ENCODE measurements at regions not wholly inside any gene's neighbourhood (a gene's known extent, or its start where the extent isn't known, plus 50 kb on each side); places are given as distances from the start of the nearest gene placed in this dataset.

DNA sequence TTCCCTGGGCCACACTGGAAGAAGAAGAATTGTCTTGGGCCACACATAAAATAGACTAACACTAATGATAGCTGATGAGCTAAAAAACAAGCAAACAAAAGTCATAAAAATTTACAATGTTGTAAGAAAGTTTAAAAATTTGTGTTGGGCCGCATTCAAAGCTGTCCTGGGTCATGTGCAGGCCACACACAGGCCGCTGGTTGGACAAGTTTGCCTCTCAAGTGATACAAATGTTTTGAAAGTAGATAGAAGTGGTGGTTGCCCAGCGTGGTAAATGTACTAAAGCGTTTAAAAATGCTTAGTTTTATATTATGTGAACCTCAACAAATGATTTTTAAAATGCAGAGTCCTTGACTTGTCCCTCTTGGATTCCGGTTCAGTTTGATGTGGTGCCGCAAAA, 94.9 kb upstream of the TBCA start:
- no peaks in the 10 kb centered on the region for H3K36me3 Mint-ChIP-seq (ENCODE audit: low read depth)
- no peak for DNase-seq (ENCODE audit: low spot score)

DNA sequence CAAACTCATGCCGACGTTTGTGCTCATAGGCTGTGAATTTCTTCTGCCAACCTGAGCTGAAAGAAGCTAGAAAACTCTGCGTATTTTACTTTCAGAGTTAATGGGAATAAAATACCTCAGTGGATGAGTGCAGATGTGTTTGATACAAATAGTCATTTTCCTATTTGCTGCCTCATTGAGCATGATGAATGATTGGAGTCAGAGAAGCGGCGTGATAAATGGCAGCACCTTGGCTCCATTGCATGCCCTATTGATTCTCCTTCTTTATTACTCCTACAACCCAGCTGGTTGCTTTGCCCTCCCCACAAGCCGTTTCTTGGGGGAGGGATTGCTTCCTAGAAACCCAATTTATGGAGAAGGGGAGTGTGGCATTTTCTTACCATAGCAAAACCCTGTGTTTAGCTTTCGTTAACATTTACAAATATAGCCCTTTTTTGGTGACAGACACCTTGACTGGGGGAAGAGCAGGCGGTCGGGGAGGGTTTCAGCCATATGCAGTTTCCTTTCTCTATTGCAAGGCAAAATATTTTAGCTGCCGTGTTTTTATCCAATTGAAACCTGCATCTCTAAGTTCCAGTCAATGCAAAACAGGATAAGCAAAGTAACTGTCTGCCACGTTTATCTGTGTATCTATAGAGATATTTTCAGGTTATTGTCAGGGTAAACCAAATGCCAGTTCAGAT, 93.1 kb upstream of the TBCA start:
- H3K27ac Mint-ChIP-seq (ENCODE audit: unreplicated experiment), result no peak overlapping the region
- H3K9me3 Mint-ChIP-seq (ENCODE audit: low read depth), result no peaks in the 10 kb centered on the region

More for the DNA sequence above, 94.9 kb upstream of the TBCA start:
- H3K27me3 Mint-ChIP-seq (ENCODE audit: low read depth), result no peaks in the 10 kb centered on the region
- H3K9me3 Mint-ChIP-seq (ENCODE audit: low read depth), result no peaks in the 10 kb centered on the region
- H3K4me1 Mint-ChIP-seq (ENCODE audit: low read depth), result no peaks in the 10 kb centered on the region
- no peak overlapping the region for H3K27ac Mint-ChIP-seq (ENCODE audit: unreplicated experiment)
- no peak overlapping the region for H3K4me3 Mint-ChIP-seq (ENCODE audit: unreplicated experiment)
- TF ChIP-seq, protein P1, sequence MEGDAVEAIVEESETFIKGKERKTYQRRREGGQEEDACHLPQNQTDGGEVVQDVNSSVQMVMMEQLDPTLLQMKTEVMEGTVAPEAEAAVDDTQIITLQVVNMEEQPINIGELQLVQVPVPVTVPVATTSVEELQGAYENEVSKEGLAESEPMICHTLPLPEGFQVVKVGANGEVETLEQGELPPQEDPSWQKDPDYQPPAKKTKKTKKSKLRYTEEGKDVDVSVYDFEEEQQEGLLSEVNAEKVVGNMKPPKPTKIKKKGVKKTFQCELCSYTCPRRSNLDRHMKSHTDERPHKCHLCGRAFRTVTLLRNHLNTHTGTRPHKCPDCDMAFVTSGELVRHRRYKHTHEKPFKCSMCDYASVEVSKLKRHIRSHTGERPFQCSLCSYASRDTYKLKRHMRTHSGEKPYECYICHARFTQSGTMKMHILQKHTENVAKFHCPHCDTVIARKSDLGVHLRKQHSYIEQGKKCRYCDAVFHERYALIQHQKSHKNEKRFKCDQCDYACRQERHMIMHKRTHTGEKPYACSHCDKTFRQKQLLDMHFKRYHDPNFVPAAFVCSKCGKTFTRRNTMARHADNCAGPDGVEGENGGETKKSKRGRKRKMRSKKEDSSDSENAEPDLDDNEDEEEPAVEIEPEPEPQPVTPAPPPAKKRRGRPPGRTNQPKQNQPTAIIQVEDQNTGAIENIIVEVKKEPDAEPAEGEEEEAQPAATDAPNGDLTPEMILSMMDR (IDR thresholded peaks at IDR 0.05), result no peak

DNA sequence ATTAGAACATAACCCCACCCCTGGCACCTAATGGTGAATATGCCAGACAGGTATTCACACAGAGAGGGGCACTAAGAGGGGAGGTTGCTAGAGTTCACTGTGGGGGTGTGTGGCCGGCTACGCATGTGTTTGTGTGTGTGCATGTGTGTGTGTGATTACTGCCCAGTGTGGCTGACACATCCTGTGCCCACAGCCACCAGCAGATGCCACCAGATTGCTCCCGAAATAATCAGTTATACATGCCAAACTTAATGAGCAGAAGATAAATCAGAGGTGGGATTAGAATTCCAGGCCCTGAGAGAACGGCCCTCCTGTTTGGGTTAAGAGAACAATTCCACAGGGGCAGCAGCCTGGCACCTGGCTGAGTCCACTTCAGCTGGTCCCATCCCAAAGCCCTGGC, 91.8 kb upstream of the TBCA start:
- Mint-ChIP-seq H3K36me3 (ENCODE audit: low read depth) (no peaks in the 10 kb centered on the region), H3K4me3 (ENCODE audit: unreplicated experiment) (no peak overlapping the region), H3K27me3 (ENCODE audit: low read depth) (peaks cover 3% of the 10 kb centered on the region), H3K4me1 (ENCODE audit: low read depth) (no peaks in the 10 kb centered on the region), H3K27ac (ENCODE audit: unreplicated experiment) (no peak overlapping the region), H3K9me3 (ENCODE audit: low read depth) (no peaks in the 10 kb centered on the region)
- no peak for DNase-seq (ENCODE audit: low spot score)
- TF ChIP-seq, protein P1 (IDR thresholded peaks at IDR 0.05), result no peak

More for the DNA sequence above, 93.1 kb upstream of the TBCA start:
- Mint-ChIP-seq H3K36me3 (ENCODE audit: low read depth) (no peaks in the 10 kb centered on the region), H3K4me1 (ENCODE audit: low read depth) (no peaks in the 10 kb centered on the region), H3K27me3 (ENCODE audit: low read depth) (no peaks in the 10 kb centered on the region), H3K4me3 (ENCODE audit: unreplicated experiment) (no peak overlapping the region)
- TF ChIP-seq, protein P1 (IDR thresholded peaks at IDR 0.05), result no peak
- DNase-seq (ENCODE audit: low spot score), result no peak

DNA sequence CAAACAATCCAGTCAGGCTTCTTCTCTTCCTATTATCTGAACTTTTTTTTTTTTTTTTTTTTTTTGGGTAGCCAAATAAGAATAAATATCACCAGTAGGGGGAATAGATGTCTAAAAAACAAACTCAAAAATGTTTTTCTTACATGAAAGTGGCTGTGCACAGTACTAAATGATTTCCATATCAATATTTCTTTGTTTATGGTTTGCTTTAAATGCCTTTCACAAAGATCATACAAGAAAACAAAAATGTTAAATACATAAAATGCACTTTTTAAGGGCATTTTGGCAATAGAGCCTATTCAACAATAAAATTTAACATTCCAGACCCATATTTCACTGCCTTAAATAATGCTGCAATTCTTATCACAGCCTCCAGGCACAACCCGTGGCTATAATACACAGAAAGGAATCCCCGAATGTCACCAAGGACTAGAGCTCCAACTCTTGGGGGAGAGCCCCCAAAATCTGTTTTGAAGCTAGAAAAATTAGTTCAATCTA, 91.1 kb upstream of the TBCA start:
- no peak for DNase-seq (ENCODE audit: low spot score)
- no peaks in the 10 kb centered on the region for H3K4me1 Mint-ChIP-seq (ENCODE audit: low read depth)
- peaks cover 3% of the 10 kb centered on the region for H3K27me3 Mint-ChIP-seq (ENCODE audit: low read depth)
- H3K4me3 Mint-ChIP-seq (ENCODE audit: unreplicated experiment), result no peak overlapping the region
- no peaks in the 10 kb centered on the region for H3K9me3 Mint-ChIP-seq (ENCODE audit: low read depth)
- no peak overlapping the region for H3K27ac Mint-ChIP-seq (ENCODE audit: unreplicated experiment)
- TF ChIP-seq, protein P1 (IDR thresholded peaks at IDR 0.05), result peak; percentile 75
- no peaks in the 10 kb centered on the region for H3K36me3 Mint-ChIP-seq (ENCODE audit: low read depth)

DNA sequence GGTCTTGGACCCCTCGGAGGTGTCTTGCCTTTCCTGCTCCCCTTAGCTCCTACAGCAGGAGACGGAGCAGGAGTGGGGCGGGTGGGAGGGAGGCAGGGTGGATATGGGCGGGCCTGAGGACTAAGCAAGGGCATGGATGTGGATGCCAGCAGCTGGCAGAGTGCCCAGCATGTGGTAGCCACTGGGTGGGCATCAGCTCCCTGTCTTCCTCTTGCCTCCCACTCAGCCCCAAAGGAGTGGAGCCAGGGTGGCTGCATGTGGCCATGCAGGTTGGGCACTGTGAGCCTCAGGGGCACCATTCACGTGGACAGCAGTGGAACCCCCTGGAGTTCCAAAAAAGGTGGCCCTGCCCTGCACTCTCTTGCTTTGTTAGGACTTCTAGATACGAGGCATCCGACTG, 90.1 kb upstream of the TBCA start:
- no peak overlapping the region for H3K4me3 Mint-ChIP-seq (ENCODE audit: unreplicated experiment)
- H3K36me3 Mint-ChIP-seq (ENCODE audit: low read depth), result no peaks in the 10 kb centered on the region
- H3K4me1 Mint-ChIP-seq (ENCODE audit: low read depth), result no peaks in the 10 kb centered on the region
- H3K27ac Mint-ChIP-seq (ENCODE audit: unreplicated experiment), result no peak overlapping the region
- DNase-seq (ENCODE audit: low spot score), result no peak
- H3K27me3 Mint-ChIP-seq (ENCODE audit: low read depth), result peaks cover 3% of the 10 kb centered on the region
- TF ChIP-seq, protein P1 (IDR thresholded peaks at IDR 0.05), result no peak
- no peaks in the 10 kb centered on the region for H3K9me3 Mint-ChIP-seq (ENCODE audit: low read depth)
